Parathyroid adenoma (tissue), 2 donors: ENCODE measurements at regions not wholly inside any gene's neighbourhood (a gene's known extent, or its start where the extent isn't known, plus 50 kb on each side); places are given as distances from the start of the nearest gene placed in this dataset.

Experiments used
- H2AFZ ChIP-seq: fragments of 300-600 bp; sonication (generic); one replicate; pipeline ENCODE4 v1.7.0; 2017; ENCODE audit warnings: antibody characterized with exemption, mild to moderate bottlenecking
- H3K27ac ChIP-seq: fragments of 300-600 bp; sonication (generic); one replicate; pipeline ENCODE4 v1.7.0; 2017
- H3K27me3 ChIP-seq: fragments of 300-600 bp; sonication (generic); one replicate; pipeline ENCODE4 v1.7.0; 2017; ENCODE audit warnings: low read length; ENCODE audit not compliant: control insufficient read depth, insufficient read depth
- H3K36me3 ChIP-seq: fragments of 300-600 bp; sonication (generic); one replicate; pipeline ENCODE4 v1.7.0; 2017; ENCODE audit warnings: low read length; ENCODE audit not compliant: control insufficient read depth, insufficient read depth
- H3K4me1 ChIP-seq: fragments of 300-600 bp; sonication (generic); one replicate; pipeline ENCODE4 v1.7.0; 2017; ENCODE audit warnings: control low read depth
- H3K4me2 ChIP-seq: fragments of 300-600 bp; sonication (generic); one replicate; pipeline ENCODE4 v1.7.0; 2017; ENCODE audit warnings: low read length
- H3K4me3 ChIP-seq: fragments of 300-600 bp; sonication (generic); one replicate; pipeline ENCODE4 v1.7.0; 2017; ENCODE audit warnings: low read depth, low read length
- H3K79me2 ChIP-seq: fragments of 300-600 bp; sonication (generic); one replicate; pipeline ENCODE4 v1.7.0; 2017; ENCODE audit warnings: control low read depth
- H3K9ac ChIP-seq: fragments of 300-600 bp; sonication (generic); one replicate; pipeline ENCODE4 v1.7.0; 2017; ENCODE audit warnings: mild to moderate bottlenecking
- H3K9me3 ChIP-seq: fragments of 300-600 bp; sonication (generic); one replicate; pipeline ENCODE4 v1.7.0; 2017; ENCODE audit warnings: low read length; ENCODE audit not compliant: control insufficient read depth
- TF ChIP-seq, protein P1 (sequence below): fragments of 300-600 bp; sonication (generic); IDR thresholded peaks from one replicate; pipeline ENCODE4 v1.7.0; 2017; ENCODE audit warnings: antibody characterized with exemption, mild to moderate bottlenecking
- donor health status: primary hyperparathyroidism.

DNA sequence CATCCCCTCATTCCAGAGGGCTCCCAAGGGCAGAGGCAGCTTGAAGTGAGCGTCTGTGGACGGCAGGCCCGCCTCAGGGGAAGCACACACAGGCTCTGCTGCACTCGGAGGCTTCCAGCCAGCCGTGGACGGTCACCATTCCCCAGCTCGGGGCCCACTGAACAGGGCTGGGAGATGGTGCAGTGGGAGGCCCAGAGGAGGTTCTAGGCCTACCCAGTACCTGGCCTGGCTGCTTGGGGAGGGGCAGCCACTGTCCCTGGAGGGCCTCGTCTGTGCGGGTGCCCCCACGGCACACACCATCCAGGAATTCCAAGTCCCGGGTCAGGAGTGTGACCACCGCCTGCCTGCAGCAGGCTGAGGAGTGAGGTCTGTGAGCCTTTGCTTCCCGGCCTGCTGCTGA is 80.4 kb downstream of the SIK1 start:
- Histone ChIP-seq H3K9ac (no peak overlapping the region), H3K4me2 (no peak overlapping the region), H3K4me1 (no peaks in the 10 kb centered on the region), H3K79me2 (no peaks in the 10 kb centered on the region), H3K36me3 (no peaks in the 10 kb centered on the region), H3K27me3 (no peaks in the 10 kb centered on the region), H3K4me3 (no peak overlapping the region), H3K9me3 (no peaks in the 10 kb centered on the region), H2AFZ (no peak overlapping the region), H3K27ac (no peak overlapping the region)
- TF ChIP-seq, protein P1, sequence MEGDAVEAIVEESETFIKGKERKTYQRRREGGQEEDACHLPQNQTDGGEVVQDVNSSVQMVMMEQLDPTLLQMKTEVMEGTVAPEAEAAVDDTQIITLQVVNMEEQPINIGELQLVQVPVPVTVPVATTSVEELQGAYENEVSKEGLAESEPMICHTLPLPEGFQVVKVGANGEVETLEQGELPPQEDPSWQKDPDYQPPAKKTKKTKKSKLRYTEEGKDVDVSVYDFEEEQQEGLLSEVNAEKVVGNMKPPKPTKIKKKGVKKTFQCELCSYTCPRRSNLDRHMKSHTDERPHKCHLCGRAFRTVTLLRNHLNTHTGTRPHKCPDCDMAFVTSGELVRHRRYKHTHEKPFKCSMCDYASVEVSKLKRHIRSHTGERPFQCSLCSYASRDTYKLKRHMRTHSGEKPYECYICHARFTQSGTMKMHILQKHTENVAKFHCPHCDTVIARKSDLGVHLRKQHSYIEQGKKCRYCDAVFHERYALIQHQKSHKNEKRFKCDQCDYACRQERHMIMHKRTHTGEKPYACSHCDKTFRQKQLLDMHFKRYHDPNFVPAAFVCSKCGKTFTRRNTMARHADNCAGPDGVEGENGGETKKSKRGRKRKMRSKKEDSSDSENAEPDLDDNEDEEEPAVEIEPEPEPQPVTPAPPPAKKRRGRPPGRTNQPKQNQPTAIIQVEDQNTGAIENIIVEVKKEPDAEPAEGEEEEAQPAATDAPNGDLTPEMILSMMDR, result no peak

DNA sequence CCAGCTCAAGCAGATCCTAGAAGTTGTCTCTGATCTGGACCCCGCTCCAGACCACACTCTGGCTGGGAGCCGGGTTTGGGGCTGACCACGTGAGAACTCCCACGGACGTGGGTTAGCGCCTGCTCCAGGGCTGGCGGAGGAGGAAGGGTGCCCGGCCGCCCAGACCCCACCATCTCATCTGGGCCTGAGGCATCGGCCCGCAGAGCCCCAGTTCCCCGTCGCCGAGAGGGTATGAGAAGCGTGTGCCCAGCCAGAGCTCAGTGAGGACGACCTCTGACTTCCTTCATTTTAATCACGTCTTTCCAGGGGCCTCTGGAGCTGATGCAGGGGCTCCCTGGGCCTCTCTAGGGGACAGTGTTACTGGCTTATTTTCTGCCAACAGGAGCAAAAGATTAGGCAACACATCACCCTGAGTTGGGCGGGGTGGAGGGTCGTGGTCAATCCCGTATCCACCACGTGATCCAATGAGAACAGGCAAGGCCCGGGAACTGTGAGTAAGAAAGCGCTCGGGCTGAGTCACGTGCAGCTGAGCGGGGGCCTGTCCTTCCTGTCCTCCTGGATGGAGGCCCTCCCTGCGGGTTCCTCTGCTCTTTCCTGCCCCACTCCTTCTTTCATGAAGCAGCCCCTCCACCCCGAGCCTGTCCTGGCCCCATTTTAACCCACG is 81.1 kb downstream of the SIK1 start:
- no peak overlapping the region for H2AFZ ChIP-seq
- TF ChIP-seq, protein P1, result no peak
- no peak overlapping the region for H3K4me2 ChIP-seq
- no peaks in the 10 kb centered on the region for H3K27me3 ChIP-seq
- no peaks in the 10 kb centered on the region for H3K36me3 ChIP-seq
- H3K9ac ChIP-seq, result no peak overlapping the region
- no peaks in the 10 kb centered on the region for H3K4me1 ChIP-seq
- H3K9me3 ChIP-seq, result no peaks in the 10 kb centered on the region
- no peak overlapping the region for H3K4me3 ChIP-seq
- H3K27ac ChIP-seq, result no peak overlapping the region
- H3K79me2 ChIP-seq, result no peaks in the 10 kb centered on the region

DNA sequence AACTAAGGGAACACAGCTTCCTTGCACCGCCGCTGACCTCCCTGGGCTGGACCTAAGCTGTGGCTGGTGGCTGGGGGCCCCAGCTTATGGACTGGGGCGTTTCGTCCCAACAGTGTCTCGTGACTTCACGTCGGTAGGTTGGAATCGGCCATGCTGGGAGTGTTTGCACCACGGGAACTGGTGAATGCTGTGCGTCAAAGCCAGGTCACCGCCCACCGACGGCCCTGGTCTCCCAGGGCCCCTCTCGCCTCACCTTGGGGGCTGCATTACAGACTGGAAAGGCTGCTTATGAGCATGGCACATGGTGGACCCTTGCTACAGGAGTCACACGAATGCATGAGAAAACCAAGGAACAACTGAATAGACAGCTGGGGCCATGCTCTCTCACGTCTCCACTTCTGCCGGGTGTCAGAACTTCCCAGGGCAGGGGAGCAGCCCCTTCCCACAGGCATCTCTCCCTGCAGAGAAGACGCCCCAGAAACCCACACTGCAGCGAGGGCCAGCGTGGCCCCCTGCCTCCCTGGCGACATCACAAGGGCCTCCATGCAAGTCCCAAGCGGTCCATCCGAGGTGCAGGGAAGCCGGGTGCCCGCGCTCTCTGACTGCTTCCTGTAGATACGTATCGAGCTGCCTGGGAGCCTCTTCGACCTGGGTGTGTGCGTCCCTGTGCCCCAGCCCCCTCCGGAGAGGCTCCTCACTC is 81.7 kb downstream of the SIK1 start:
- no peak overlapping the region for H3K4me2 ChIP-seq
- H3K4me3 ChIP-seq, result no peak overlapping the region
- no peak overlapping the region for H3K9ac ChIP-seq
- H3K36me3 ChIP-seq, result no peaks in the 10 kb centered on the region
- H3K9me3 ChIP-seq, result no peaks in the 10 kb centered on the region
- H3K4me1 ChIP-seq, result no peaks in the 10 kb centered on the region
- H2AFZ ChIP-seq, result no peak overlapping the region
- H3K27ac ChIP-seq, result no peak overlapping the region
- TF ChIP-seq, protein P1, result no peak
- H3K79me2 ChIP-seq, result no peaks in the 10 kb centered on the region
- H3K27me3 ChIP-seq, result no peaks in the 10 kb centered on the region

DNA sequence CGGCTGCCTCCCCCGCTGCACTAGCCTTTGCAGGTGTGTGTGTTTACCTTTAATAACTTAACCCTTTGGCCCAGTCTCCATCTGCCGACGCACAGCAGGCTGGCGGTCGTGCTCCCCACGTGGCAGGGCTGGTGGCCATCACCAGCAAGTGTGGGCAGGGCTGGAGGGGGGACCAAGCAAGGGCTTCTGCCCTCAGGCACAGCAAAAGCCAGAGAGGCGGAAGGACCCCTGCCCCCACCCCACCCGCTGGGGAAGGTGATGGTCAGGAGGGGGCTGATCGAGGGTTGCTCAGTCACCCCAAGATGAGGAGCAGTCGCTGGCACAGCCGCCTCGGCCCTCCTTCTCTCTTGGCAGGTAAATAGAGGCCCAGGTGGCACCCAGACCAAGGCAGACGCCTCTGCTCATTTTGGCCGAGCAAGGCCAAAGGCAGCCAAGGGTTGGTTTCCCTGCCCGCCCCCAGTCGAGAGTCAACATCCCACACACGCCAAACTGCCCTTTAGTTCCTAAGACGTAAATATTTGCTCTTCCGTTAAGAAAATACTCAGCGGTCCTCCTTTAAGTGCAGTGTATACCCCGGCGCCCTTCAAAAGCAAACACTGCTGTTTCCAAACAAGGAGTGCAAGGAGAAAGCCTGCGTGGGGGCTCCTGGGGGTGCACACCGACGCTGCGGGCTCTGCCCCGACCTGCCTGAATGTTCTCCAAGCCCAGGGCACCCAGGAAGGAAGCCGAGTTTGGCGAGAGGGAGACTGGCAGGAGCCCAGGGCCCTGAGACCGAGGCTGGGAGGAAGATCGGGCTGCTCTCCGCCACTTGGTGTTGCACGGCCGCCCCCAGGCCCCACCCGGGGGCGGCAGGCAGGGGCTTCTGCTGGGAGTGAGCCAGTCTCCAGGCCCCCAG is 82.7 kb downstream of the SIK1 start:
- Histone ChIP-seq H3K27me3 (no peaks in the 10 kb centered on the region), H3K79me2 (no peaks in the 10 kb centered on the region), H3K4me2 (no peak overlapping the region), H2AFZ (no peak overlapping the region), H3K4me3 (no peak overlapping the region), H3K27ac (no peak overlapping the region), H3K9me3 (no peaks in the 10 kb centered on the region), H3K9ac (no peak overlapping the region), H3K4me1 (no peaks in the 10 kb centered on the region), H3K36me3 (no peaks in the 10 kb centered on the region)
- TF ChIP-seq, protein P1, result no peak
